ENCODE measurements at regions not wholly inside any gene's neighbourhood (a gene's known extent, or its start where the extent isn't known, plus 50 kb on each side); places are given as distances from the start of the nearest gene placed in this dataset.

DNA sequence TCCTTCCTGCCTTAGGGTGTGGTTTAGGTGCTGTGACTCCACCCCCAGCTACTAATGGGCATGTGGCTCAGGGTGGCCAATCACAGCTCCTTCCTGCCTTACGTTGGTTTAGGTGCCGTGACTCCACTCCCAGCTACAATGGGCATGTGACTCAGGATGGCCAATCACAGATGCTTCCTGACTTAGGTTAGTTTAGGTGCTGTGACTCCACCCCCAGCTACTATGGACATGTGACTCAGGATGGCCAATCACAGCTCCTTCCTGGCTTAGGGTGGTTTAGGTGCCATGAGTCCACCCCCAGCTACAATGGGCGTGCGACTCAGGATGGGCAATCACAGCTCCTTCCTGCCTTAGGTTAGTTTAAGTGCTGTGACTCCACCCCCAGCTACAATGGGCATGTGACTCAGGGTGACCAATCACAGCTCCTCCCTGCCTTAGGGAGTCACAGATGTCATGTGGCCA lies 163.9 kb downstream of the TBX5 start:
- H3K36me3 ChIP-seq (ENCODE audit: low read depth, low read length): no peaks in the 10 kb centered on the region
- ChIA-PET POLR2A (ENCODE audit: unreplicated experiment) (no interaction called here), CTCF (no interaction called here)
- H3K27ac ChIP-seq (ENCODE audit: low read length): no peak overlapping the region
- no peaks in the 10 kb centered on the region for H3K9me2 ChIP-seq (replicated peaks; ENCODE audit: low read length)
- DNase-seq (peak; percentile 2), ATAC-seq (no peak)
- H2AFZ ChIP-seq (ENCODE audit: low read length): no peak overlapping the region
- H4K20me1 ChIP-seq (ENCODE audit: low read length): no peaks in the 10 kb centered on the region
- 0 out of 2 replicates have a peak, but pooled peaks cover 4% of the 10 kb centered on the region for H3K9me3 ChIP-seq (ENCODE audit: low read length)
- no TSS peak for BruUV-seq (replicated peaks)
- intact Hi-C loops (cut with micrococcal nuclease): no loop called here
- peaks cover 25% of the 10 kb centered on the region for H3K27me3 ChIP-seq (ENCODE audit: low read length)
- TF ChIP-seq, protein P1, sequence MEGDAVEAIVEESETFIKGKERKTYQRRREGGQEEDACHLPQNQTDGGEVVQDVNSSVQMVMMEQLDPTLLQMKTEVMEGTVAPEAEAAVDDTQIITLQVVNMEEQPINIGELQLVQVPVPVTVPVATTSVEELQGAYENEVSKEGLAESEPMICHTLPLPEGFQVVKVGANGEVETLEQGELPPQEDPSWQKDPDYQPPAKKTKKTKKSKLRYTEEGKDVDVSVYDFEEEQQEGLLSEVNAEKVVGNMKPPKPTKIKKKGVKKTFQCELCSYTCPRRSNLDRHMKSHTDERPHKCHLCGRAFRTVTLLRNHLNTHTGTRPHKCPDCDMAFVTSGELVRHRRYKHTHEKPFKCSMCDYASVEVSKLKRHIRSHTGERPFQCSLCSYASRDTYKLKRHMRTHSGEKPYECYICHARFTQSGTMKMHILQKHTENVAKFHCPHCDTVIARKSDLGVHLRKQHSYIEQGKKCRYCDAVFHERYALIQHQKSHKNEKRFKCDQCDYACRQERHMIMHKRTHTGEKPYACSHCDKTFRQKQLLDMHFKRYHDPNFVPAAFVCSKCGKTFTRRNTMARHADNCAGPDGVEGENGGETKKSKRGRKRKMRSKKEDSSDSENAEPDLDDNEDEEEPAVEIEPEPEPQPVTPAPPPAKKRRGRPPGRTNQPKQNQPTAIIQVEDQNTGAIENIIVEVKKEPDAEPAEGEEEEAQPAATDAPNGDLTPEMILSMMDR (conservative IDR thresholded peaks at IDR 0.05; ENCODE audit: low read depth, low read length): no peak
- TF ChIP-seq EZH2phosphoT487 (IDR thresholded peaks at IDR 0.05; ENCODE audit: borderline replicate concordance, low read length) (no peak), EZH2 (IDR thresholded peaks at IDR 0.05; ENCODE audit: low read length, unreplicated experiment) (no peak)
- H3K9ac ChIP-seq (ENCODE audit: low read length): no peak overlapping the region
- H3K4me1 ChIP-seq (ENCODE audit: insufficient read depth, low read length): no peaks in the 10 kb centered on the region
- H3K4me3 ChIP-seq (ENCODE audit: low read length): no peak overlapping the region
- H3F3A ChIP-seq (ENCODE audit: low read length, unreplicated experiment): no peaks in the 10 kb centered on the region
- no peak overlapping the region for H3K4me2 ChIP-seq (ENCODE audit: low read length)
- no peaks in the 10 kb centered on the region for H3K79me2 ChIP-seq (ENCODE audit: low read length)

DNA sequence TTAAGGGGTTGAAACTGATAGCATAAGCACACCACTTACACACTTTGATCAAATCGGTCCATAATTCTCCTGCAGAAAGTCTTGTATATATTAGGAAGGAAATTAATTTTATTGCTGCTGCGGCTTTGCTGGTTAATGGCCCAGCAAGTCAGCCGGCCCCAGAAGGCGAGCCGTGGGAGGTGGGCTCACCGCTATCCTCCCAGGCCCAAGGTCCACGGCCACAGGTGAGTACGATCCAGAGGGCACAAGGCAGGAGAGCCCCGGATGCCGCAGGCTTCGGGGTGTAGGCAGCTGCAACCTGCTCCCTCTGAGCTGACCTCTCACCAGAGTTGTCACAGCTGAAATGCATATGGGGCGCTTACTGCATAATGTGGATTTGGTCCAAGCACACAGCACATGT lies 165.7 kb downstream of the TBX5 start:
- ATAC-seq (no peak), DNase-seq (no peak)
- Histone ChIP-seq H3K27ac (ENCODE audit: low read length) (no peak overlapping the region), H3K36me3 (ENCODE audit: low read depth, low read length) (no peaks in the 10 kb centered on the region), H3K79me2 (ENCODE audit: low read length) (no peaks in the 10 kb centered on the region), H3F3A (ENCODE audit: low read length, unreplicated experiment) (no peaks in the 10 kb centered on the region), H4K20me1 (ENCODE audit: low read length) (no peaks in the 10 kb centered on the region), H3K27me3 (ENCODE audit: low read length) (peaks cover 25% of the 10 kb centered on the region), H3K9me3 (ENCODE audit: low read length) (0 out of 2 replicates have a peak, but pooled peaks cover 4% of the 10 kb centered on the region), H2AFZ (ENCODE audit: low read length) (no peak overlapping the region), H3K9me2 (replicated peaks; ENCODE audit: low read length) (no peaks in the 10 kb centered on the region), H3K4me3 (ENCODE audit: low read length) (no peak overlapping the region), H3K9ac (ENCODE audit: low read length) (no peak overlapping the region), H3K4me2 (ENCODE audit: low read length) (no peak overlapping the region), H3K4me1 (ENCODE audit: insufficient read depth, low read length) (no peaks in the 10 kb centered on the region)
- POLR2A ChIA-PET (ENCODE audit: unreplicated experiment): no interaction called here
- CTCF ChIA-PET: no interaction called here
- BruUV-seq (replicated peaks): no TSS peak
- intact Hi-C loops (cut with micrococcal nuclease): no loop called here
- TF ChIP-seq, protein P1 (conservative IDR thresholded peaks at IDR 0.05; ENCODE audit: low read depth, low read length): no peak
- no peak for TF ChIP-seq EZH2phosphoT487 (IDR thresholded peaks at IDR 0.05; ENCODE audit: borderline replicate concordance, low read length)

DNA sequence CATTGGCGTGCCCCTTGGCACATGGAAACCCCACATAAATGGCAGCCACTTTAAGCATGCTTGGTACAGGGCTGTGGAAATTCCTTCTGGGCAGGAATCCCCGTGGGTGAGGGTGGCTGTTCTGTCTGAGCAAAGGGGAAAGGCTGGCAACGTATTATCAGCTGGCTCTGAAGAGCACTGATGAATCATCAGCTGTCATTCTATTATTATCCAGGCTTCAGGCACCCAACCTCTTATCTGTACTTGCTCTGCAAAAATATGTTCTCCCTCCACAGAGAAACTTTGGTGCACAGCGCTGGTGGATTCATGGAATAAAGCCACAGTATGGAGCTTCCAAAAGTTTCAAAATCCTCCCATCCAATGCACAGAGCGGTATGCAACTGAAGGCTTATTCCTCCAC lies 167.1 kb downstream of the TBX5 start:
- DNase-seq (no peak), ATAC-seq (no peak)
- no peaks in the 10 kb centered on the region for H3K79me2 ChIP-seq (ENCODE audit: low read length)
- ChIA-PET CTCF (no interaction called here), POLR2A (ENCODE audit: unreplicated experiment) (no interaction called here)
- no peak overlapping the region for H2AFZ ChIP-seq (ENCODE audit: low read length)
- intact Hi-C loops (cut with micrococcal nuclease): no loop called here
- H3K27ac ChIP-seq (ENCODE audit: low read length): no peak overlapping the region
- H3F3A ChIP-seq (ENCODE audit: low read length, unreplicated experiment): no peaks in the 10 kb centered on the region
- no peaks in the 10 kb centered on the region for H3K36me3 ChIP-seq (ENCODE audit: low read depth, low read length)
- H3K9ac ChIP-seq (ENCODE audit: low read length): no peak overlapping the region
- no peaks in the 10 kb centered on the region for H3K4me1 ChIP-seq (ENCODE audit: insufficient read depth, low read length)
- H3K4me3 ChIP-seq (ENCODE audit: low read length): no peak overlapping the region
- TF ChIP-seq EZH2phosphoT487 (IDR thresholded peaks at IDR 0.05; ENCODE audit: borderline replicate concordance, low read length): no peak
- TF ChIP-seq, protein P1 (conservative IDR thresholded peaks at IDR 0.05; ENCODE audit: low read depth, low read length): no peak
- no peak for TF ChIP-seq EZH2 (IDR thresholded peaks at IDR 0.05; ENCODE audit: low read length, unreplicated experiment)
- H3K4me2 ChIP-seq (ENCODE audit: low read length): no peak overlapping the region
- 0 out of 2 replicates have a peak, but pooled peaks cover 4% of the 10 kb centered on the region for H3K9me3 ChIP-seq (ENCODE audit: low read length)
- H3K9me2 ChIP-seq (replicated peaks; ENCODE audit: low read length): no peaks in the 10 kb centered on the region
- BruUV-seq (replicated peaks): no TSS peak
- no peaks in the 10 kb centered on the region for H4K20me1 ChIP-seq (ENCODE audit: low read length)
- H3K27me3 ChIP-seq (ENCODE audit: low read length): peaks cover 25% of the 10 kb centered on the region
